Spleen (tissue), 11 donors: ENCODE measurements at regions not wholly inside any gene's neighbourhood (a gene's known extent, or its start where the extent isn't known, plus 50 kb on each side); places are given as distances from the start of the nearest gene placed in this dataset.

Source experiments
- DNase-seq: peaks from one replicate; pipeline ENCODE4 v3.0.0-alpha.2; 2020
- H3K27ac ChIP-seq, 8 donors: fragments of 200-600 bp; sonication (generic) in 7 of 8; 1 replicate in 4 of 8; 2 replicates in 4 of 8; pipeline versions ENCODE4 v1.5.0 to v1.8.0; 2016 to 2021; ENCODE audit warnings: inconsistent platforms in 4 of 8, mild to moderate bottlenecking in 4 of 8, moderate library complexity in 1 of 8
- H3K27me3 ChIP-seq, 7 donors: fragments of 200-600 bp; sonication (generic) in 6 of 7; replicated peaks in 1 of 7; 1 replicate in 4 of 7; 2 replicates in 3 of 7; pipeline versions ENCODE4 v1.5.0 to v1.8.0; 2016 to 2021; ENCODE audit warnings: inconsistent platforms in 3 of 7, mild to moderate bottlenecking in 1 of 7
- H3K36me3 ChIP-seq, 6 donors: fragments of 200-600 bp; sonication (generic) in 5 of 6; 1 replicate in 4 of 6; 2 replicates in 2 of 6; pipeline versions ENCODE4 v1.5.0 to v1.8.0; 2016 to 2021; ENCODE audit warnings: inconsistent platforms in 2 of 6
- H3K4me1 ChIP-seq, 6 donors: fragments of 200-600 bp; sonication (generic) in 5 of 6; 1 replicate in 3 of 6; 2 replicates in 3 of 6; pipeline versions ENCODE4 v1.5.0 to v1.8.0; 2016 to 2021; ENCODE audit warnings: inconsistent platforms in 3 of 6
- H3K4me3 ChIP-seq, 8 donors: fragments of 200-600 bp; sonication (generic) in 7 of 8; 1 replicate in 4 of 8; 2 replicates in 4 of 8; pipeline versions ENCODE4 v1.5.0 to v1.8.0; 2016 to 2021; ENCODE audit warnings: inconsistent platforms in 4 of 8, mild to moderate bottlenecking in 4 of 8, moderate library complexity in 2 of 8
- H3K9me3 ChIP-seq, 8 donors: fragments of 200-600 bp; sonication (generic) in 7 of 8; 1 replicate in 4 of 8; 2 replicates in 4 of 8; pipeline versions ENCODE4 v1.5.0 to v1.8.0; 2016 to 2021; ENCODE audit warnings: inconsistent platforms in 4 of 8
- POLR2A ChIP-seq, 3 donors: fragments of 450-650 bp; IDR thresholded peaks; one replicate each; pipeline ENCODE4 v1.5.1; 2017; ENCODE audit warnings: antibody characterized with exemption in 3 of 3, mild to moderate bottlenecking in 1 of 3
- POLR2AphosphoS5 ChIP-seq, 3 donors: sonication (generic); formaldehyde crosslinking; IDR thresholded peaks; one replicate each; pipeline ENCODE4 v1.5.1; 2017; ENCODE audit warnings: antibody characterized with exemption in 3 of 3
- WGBS, 5 donors: extraction: QIAGEN DNeasy Blood & Tissue Kit in 3 of 5; methylation state at CpG; one replicate each; pipeline versions ENCODE4 v1.1.5 to v1.1.7; 2013 to 2018; 5-methylcytosine and 5-hydroxymethylcytosine counted together
- intact Hi-C: fragments of 100-400 bp; cut with DNase I; formaldehyde crosslinking; loops from one replicate; pipeline ENCODE4 v1.15.0; 2023; ENCODE audit warnings: low total_unique reads
- TF ChIP-seq, protein P1 (sequence below), 11 experiments: fragments of 200-600 bp in 7 of 11; fragments of 450-650 bp in 4 of 11; sonication (generic) in 4 of 11; IDR thresholded peaks in 8 of 11; conservative IDR thresholded peaks in 3 of 11; 1 replicate in 7 of 11; 2 replicates in 4 of 11; pipeline versions ENCODE4 v1.4.0 to v1.8.0; 2016 to 2021; ENCODE audit warnings: antibody characterized with exemption in 11 of 11, inconsistent platforms in 4 of 11, mild to moderate bottlenecking in 1 of 11
- donor health status: healthy with polysubstance abuse.
- donor health status: DM: no; HTN: no; CAD: no; lungs with moderate emphysema.
- donor health status: DM: no; HTN: no; CAD: no.
- donor health status: Bipolar disorder and iron deficiency.
- donor health status: healthy.
- donor health status: DM: no; HTN: no; CAD: no.
- donor health status: DM: yes; HTN: yes; CAD: no.

DNA sequence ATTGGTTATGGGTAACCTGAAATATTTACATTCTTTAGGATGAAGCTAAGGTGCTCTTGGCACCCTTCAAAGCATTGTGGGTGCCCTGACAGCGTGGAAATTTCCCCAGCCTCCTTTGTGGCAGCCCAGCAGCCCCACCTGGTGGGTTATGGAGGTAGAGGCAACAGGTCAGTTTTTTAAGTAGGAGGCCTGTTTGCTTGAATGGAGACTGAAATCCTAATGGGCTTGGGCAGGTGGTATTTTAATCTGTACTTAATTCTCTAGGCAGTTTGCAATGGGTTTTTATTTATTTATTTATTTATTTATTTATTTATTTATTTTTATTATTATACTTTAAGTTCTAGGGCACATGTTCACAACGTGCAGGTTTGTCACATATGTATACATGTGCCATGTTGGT is 139.4 kb downstream of the EPC1 start:
- Histone ChIP-seq H3K4me1 (no peaks in the 10 kb centered on the region), H3K36me3 (no peaks in the 10 kb centered on the region), H3K27me3 (no peaks in the 10 kb centered on the region), H3K4me3 (no peak overlapping the region), H3K9me3 (peaks cover 0 to 4% (median 0%) of the 10 kb centered on the region in 8 donors), H3K27ac (no peak overlapping the region)
- WGBS, 5 donors: 49 to 60% (median 55%) methylated on average over 2 of the region's 2 CpGs
- no peak for DNase-seq
- intact Hi-C loops: no loop called here
- TF ChIP-seq, protein P1, sequence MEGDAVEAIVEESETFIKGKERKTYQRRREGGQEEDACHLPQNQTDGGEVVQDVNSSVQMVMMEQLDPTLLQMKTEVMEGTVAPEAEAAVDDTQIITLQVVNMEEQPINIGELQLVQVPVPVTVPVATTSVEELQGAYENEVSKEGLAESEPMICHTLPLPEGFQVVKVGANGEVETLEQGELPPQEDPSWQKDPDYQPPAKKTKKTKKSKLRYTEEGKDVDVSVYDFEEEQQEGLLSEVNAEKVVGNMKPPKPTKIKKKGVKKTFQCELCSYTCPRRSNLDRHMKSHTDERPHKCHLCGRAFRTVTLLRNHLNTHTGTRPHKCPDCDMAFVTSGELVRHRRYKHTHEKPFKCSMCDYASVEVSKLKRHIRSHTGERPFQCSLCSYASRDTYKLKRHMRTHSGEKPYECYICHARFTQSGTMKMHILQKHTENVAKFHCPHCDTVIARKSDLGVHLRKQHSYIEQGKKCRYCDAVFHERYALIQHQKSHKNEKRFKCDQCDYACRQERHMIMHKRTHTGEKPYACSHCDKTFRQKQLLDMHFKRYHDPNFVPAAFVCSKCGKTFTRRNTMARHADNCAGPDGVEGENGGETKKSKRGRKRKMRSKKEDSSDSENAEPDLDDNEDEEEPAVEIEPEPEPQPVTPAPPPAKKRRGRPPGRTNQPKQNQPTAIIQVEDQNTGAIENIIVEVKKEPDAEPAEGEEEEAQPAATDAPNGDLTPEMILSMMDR (IDR thresholded peaks at IDR 0.05 in 8 of 11, conservative IDR thresholded peaks at IDR 0.05 in 3 of 11): peak in 9 of 11 experiments; percentile 7 to 68 (median 56)
- peak in 1 of 3 donors; percentile 18 for TF ChIP-seq POLR2AphosphoS5 (IDR thresholded peaks at IDR 0.05)
- TF ChIP-seq POLR2A (IDR thresholded peaks at IDR 0.05): no peak

DNA sequence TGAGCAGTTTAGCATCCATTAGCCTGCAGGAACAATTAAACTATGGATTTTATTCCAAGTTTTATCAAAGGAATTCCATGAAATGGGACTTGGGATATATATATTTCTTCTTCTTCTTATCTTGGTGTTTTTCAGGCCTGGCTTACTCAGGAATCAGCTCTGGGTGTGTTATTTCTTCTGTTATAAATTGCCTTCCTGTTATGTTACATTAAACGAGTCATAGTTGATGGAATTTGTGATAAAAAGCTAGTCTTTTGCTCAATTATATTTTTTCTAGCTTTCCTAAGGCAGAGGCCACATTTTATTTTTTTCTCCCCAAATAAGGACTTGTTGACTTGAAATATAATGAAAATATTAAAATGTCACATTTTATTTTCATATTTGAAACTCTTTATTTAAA is 141.3 kb downstream of the EPC1 start:
- DNase-seq: no peak
- WGBS, 5 donors: 6 to 17% (median 10%) methylated on average over 1 of the region's 1 CpG
- Histone ChIP-seq H3K4me1 (no peaks in the 10 kb centered on the region), H3K36me3 (no peaks in the 10 kb centered on the region), H3K27me3 (no peaks in the 10 kb centered on the region), H3K9me3 (peaks cover 0 to 4% (median 0%) of the 10 kb centered on the region in 8 donors), H3K4me3 (no peak overlapping the region), H3K27ac (no peak overlapping the region)
- intact Hi-C loops: no loop called here
- no peak for TF ChIP-seq POLR2AphosphoS5 (IDR thresholded peaks at IDR 0.05)
- TF ChIP-seq, protein P1 (IDR thresholded peaks at IDR 0.05 in 8 of 11, conservative IDR thresholded peaks at IDR 0.05 in 3 of 11): no peak
- TF ChIP-seq POLR2A (IDR thresholded peaks at IDR 0.05): no peak

DNA sequence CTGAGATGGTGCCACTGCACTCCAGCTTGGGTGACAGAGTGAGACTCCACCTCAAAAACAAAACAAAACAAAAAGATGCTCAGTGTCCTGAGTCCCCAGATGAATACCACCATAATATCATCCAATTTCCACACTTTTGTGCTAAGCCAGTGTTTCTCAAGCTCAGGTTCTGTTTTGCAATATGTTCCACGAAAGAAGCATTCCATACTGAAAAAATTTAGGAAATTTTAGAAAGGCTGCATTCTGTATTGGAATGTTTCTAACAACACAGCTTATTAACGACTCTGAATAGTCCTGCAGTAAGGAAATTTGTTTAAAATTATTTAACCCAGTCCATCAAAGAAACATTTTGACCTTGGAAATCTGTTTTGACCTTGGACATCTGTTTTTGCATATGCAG is 142.4 kb downstream of the EPC1 start:
- TF ChIP-seq, protein P1 (IDR thresholded peaks at IDR 0.05 in 8 of 11, conservative IDR thresholded peaks at IDR 0.05 in 3 of 11): no peak
- no peak for TF ChIP-seq POLR2A (IDR thresholded peaks at IDR 0.05)
- TF ChIP-seq POLR2AphosphoS5 (IDR thresholded peaks at IDR 0.05): no peak
- H3K9me3 ChIP-seq: peaks cover 0 to 4% (median 0%) of the 10 kb centered on the region in 8 donors
- intact Hi-C loops: no loop called here

DNA sequence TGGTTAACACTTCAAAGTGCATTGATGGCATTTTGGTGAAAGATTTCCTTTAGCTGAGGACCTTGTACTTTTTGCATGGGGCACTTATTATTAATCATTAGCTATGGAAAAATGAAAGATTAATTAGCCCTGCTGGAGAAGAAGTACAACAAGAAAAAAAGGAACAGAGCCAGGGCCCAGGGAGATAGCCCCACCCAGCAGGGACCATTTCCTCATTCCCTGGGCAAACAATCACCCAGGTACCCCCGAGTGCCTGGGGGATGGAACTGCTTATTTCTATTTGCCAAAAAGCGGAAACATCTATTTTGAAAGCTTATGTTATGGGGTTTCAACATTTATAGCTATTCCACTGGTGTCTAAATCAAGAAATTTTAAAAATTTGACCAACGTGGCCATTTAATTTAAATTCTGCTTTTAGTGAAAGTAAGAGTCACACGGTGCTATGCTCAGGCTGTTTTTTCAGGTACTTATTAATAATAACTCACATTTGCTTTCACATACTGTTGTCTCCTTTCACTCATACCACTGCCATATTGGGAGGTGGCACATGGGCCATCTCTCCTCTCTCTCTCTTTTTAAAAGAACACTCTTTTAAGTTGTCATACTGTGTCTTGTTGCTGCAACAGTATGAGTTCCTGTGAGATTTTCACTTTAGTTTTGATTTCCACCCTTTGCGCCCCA is 143.6 kb upstream of the KIF5B start:
- Histone ChIP-seq H3K27ac (peak overlapping the region in 1 of 8 donors; percentile 11), H3K4me1 (peaks cover 0 to 5% (median 0%) of the 10 kb centered on the region in 6 donors), H3K36me3 (no peaks in the 10 kb centered on the region), H3K27me3 (no peaks in the 10 kb centered on the region), H3K9me3 (peaks cover 0 to 4% (median 0%) of the 10 kb centered on the region in 8 donors), H3K4me3 (no peak overlapping the region)
- WGBS, 5 donors: 45 to 69% (median 56%) methylated on average over 5 of the region's 5 CpGs
- no peak for TF ChIP-seq POLR2AphosphoS5 (IDR thresholded peaks at IDR 0.05)
- TF ChIP-seq, protein P1 (IDR thresholded peaks at IDR 0.05 in 8 of 11, conservative IDR thresholded peaks at IDR 0.05 in 3 of 11): no peak
- no peak for TF ChIP-seq POLR2A (IDR thresholded peaks at IDR 0.05)
- intact Hi-C loops: no loop called here
- DNase-seq: no peak

More for the DNA sequence above, 142.4 kb downstream of the EPC1 start:
- Histone ChIP-seq H3K27me3 (no peaks in the 10 kb centered on the region), H3K4me3 (no peak overlapping the region), H3K27ac (no peak overlapping the region), H3K36me3 (no peaks in the 10 kb centered on the region), H3K4me1 (peaks cover 0 to 3% (median 0%) of the 10 kb centered on the region in 6 donors)
- no peak for DNase-seq
- WGBS, 5 donors: 59 to 84% (median 65%) methylated on average over 2 of the region's 2 CpGs
